DND-41 (cell line): ENCODE measurements at regions not wholly inside any gene's neighbourhood (a gene's known extent, or its start where the extent isn't known, plus 50 kb on each side); places are given as distances from the start of the nearest gene placed in this dataset.

Experiments used
- CTCF ChIP-seq: IDR thresholded peaks from 2 replicates; pipeline ENCODE4 v1.5.1; 2012; ENCODE audit warnings: borderline replicate concordance, low read length, moderate library complexity, mild to moderate bottlenecking; ENCODE audit not compliant: poor library complexity, severe bottlenecking; ENCODE audit errors: extremely low read depth
- EZH2 ChIP-seq: IDR thresholded peaks from 3 replicates; pipeline ENCODE4 v1.6.1; 2012; ENCODE audit warnings: borderline replicate concordance, low read depth, mild to moderate bottlenecking, moderate library complexity, low read length, inconsistent platforms; ENCODE audit not compliant: severe bottlenecking

- TF ChIP-seq CTCF (no peak), EZH2 (no peak)
Observed at GRCh38 chr2:134098321-134098720, 155.6 kb upstream of the MGAT5 start.
